Upper lobe of left lung (tissue), 6 donors: ENCODE measurements at regions not wholly inside any gene's neighbourhood (a gene's known extent, or its start where the extent isn't known, plus 50 kb on each side); places are given as distances from the start of the nearest gene placed in this dataset.

Experiments
- ATAC-seq, 2 donors: fragments of 200-7000 bp; cut with Tn5 transposase; one replicate each; pipeline ENCODE4 v1.9.1; 2022; ENCODE audit warnings: mild to moderate bottlenecking in 2 of 2, moderate library complexity in 2 of 2; ENCODE audit not compliant: low FRiP score in 2 of 2
- DNase-seq, 2 donors: peaks; one replicate each; pipeline ENCODE4 v3.0.0-alpha.2; 2019 to 2020
- H3K27ac ChIP-seq, 4 donors: fragments of 200-600 bp; sonication (generic); one replicate each; pipeline ENCODE4 v1.5.1; 2016 to 2019
- H3K27me3 ChIP-seq, 4 donors: fragments of 200-600 bp; sonication (generic); one replicate each; pipeline ENCODE4 v1.5.1; 2017 to 2019
- H3K36me3 ChIP-seq, 4 donors: fragments of 200-600 bp; sonication (generic); one replicate each; pipeline ENCODE4 v1.5.1; 2016 to 2019
- H3K4me1 ChIP-seq, 4 donors: fragments of 200-600 bp; sonication (generic); one replicate each; pipeline ENCODE4 v1.5.1; 2018 to 2019
- H3K4me3 ChIP-seq, 4 donors: fragments of 200-600 bp; sonication (generic); one replicate each; pipeline ENCODE4 v1.5.1; 2017 to 2019; ENCODE audit warnings: mild to moderate bottlenecking in 2 of 4, moderate library complexity in 1 of 4
- H3K9me3 ChIP-seq, 4 donors: fragments of 200-600 bp; sonication (generic); one replicate each; pipeline ENCODE4 v1.5.1; 2018 to 2019
- CTCF ChIP-seq, 6 experiments: fragments of 450-650 bp in 4 of 6; fragments of 200-600 bp in 2 of 6; sonication (generic) in 2 of 6; IDR thresholded peaks; one replicate each; pipeline ENCODE4 v1.5.1; 2016 to 2019; ENCODE audit warnings: antibody characterized with exemption in 6 of 6
- EP300 ChIP-seq, 4 donors: sonication (generic); formaldehyde crosslinking; IDR thresholded peaks; one replicate each; pipeline ENCODE4 v1.5.1; 2017; ENCODE audit warnings: antibody characterized with exemption in 4 of 4, control low read depth in 2 of 4
- POLR2A ChIP-seq, 4 donors: fragments of 450-650 bp; IDR thresholded peaks; one replicate each; pipeline ENCODE4 v1.5.1; 2016 to 2017; ENCODE audit warnings: antibody characterized with exemption in 4 of 4, mild to moderate bottlenecking in 2 of 4
- POLR2AphosphoS5 ChIP-seq, 2 donors: sonication (generic); formaldehyde crosslinking; IDR thresholded peaks; one replicate each; pipeline ENCODE4 v1.5.1; 2017; ENCODE audit warnings: antibody characterized with exemption in 2 of 2
- WGBS, 2 donors: methylation state at CpG; one replicate each; pipeline ENCODE4 v1.1.5; 2017 to 2018; 5-methylcytosine and 5-hydroxymethylcytosine counted together
- donor health status: DM: no; HTN: no; CAD: no; lungs with moderate emphysema.
- donor health status: DM: no; HTN: yes; CAD: no; lungs with severe emphysema.

GRCh38 chr7:133132906-133133305 lies 51.0 kb upstream of the CHCHD3 start:
- H3K27me3 ChIP-seq = no peaks in the 10 kb centered on the region
- no peaks in the 10 kb centered on the region for H3K9me3 ChIP-seq
- H3K27ac ChIP-seq = no peak overlapping the region
- TF ChIP-seq CTCF (IDR thresholded peaks at IDR 0.05) (no peak), POLR2A (IDR thresholded peaks at IDR 0.05) (no peak), EP300 (IDR thresholded peaks at IDR 0.05) (no peak), POLR2AphosphoS5 (IDR thresholded peaks at IDR 0.05) (no peak)
- ATAC-seq (no peak), DNase-seq (no peak)
- no peak overlapping the region for H3K4me3 ChIP-seq
- no peaks in the 10 kb centered on the region for H3K36me3 ChIP-seq
- WGBS, 2 donors = 74 to 82% methylated on average over 4 of the region's 4 CpGs
- no peaks in the 10 kb centered on the region for H3K4me1 ChIP-seq

GRCh38 chr7:133134810-133135209 lies 52.9 kb upstream of the CHCHD3 start:
- DNase-seq = no peak
- Histone ChIP-seq H3K9me3 (no peaks in the 10 kb centered on the region), H3K4me1 (no peaks in the 10 kb centered on the region), H3K27ac (no peak overlapping the region), H3K36me3 (no peaks in the 10 kb centered on the region), H3K4me3 (no peak overlapping the region), H3K27me3 (no peaks in the 10 kb centered on the region)
- ATAC-seq = no peak
- no peak for TF ChIP-seq POLR2AphosphoS5 (IDR thresholded peaks at IDR 0.05)
- TF ChIP-seq EP300 (IDR thresholded peaks at IDR 0.05) = no peak
- TF ChIP-seq POLR2A (IDR thresholded peaks at IDR 0.05) = no peak
- TF ChIP-seq CTCF (IDR thresholded peaks at IDR 0.05) = no peak

GRCh38 chr7:133135451-133135850 lies 53.6 kb upstream of the CHCHD3 start:
- no peak for DNase-seq
- Histone ChIP-seq H3K4me1 (no peaks in the 10 kb centered on the region), H3K4me3 (no peak overlapping the region), H3K9me3 (no peaks in the 10 kb centered on the region), H3K36me3 (no peaks in the 10 kb centered on the region), H3K27me3 (no peaks in the 10 kb centered on the region), H3K27ac (no peak overlapping the region)
- TF ChIP-seq CTCF (IDR thresholded peaks at IDR 0.05) = no peak
- no peak for TF ChIP-seq EP300 (IDR thresholded peaks at IDR 0.05)
- TF ChIP-seq POLR2A (IDR thresholded peaks at IDR 0.05) = no peak
- TF ChIP-seq POLR2AphosphoS5 (IDR thresholded peaks at IDR 0.05) = no peak
- ATAC-seq = no peak
- 58 to 60% methylated on average over 1 of the region's 1 CpG for WGBS, 2 donors

GRCh38 chr7:133139350-133139749 lies 57.5 kb upstream of the CHCHD3 start:
- TF ChIP-seq POLR2AphosphoS5 (IDR thresholded peaks at IDR 0.05) = no peak
- TF ChIP-seq EP300 (IDR thresholded peaks at IDR 0.05) = no peak
- TF ChIP-seq CTCF (IDR thresholded peaks at IDR 0.05) = peak in 1 of 6 experiments; percentile 17
- TF ChIP-seq POLR2A (IDR thresholded peaks at IDR 0.05) = no peak
- no peaks in the 10 kb centered on the region for H3K36me3 ChIP-seq
- no peaks in the 10 kb centered on the region for H3K4me1 ChIP-seq
- no peaks in the 10 kb centered on the region for H3K27me3 ChIP-seq
- no peak overlapping the region for H3K27ac ChIP-seq
- no peak overlapping the region for H3K4me3 ChIP-seq
- WGBS, 2 donors = 42 to 57% methylated on average over 4 of the region's 4 CpGs
- ATAC-seq (no peak), DNase-seq (no peak)
- H3K9me3 ChIP-seq = no peaks in the 10 kb centered on the region

- Histone ChIP-seq H3K9me3 (no peaks in the 10 kb centered on the region), H3K27me3 (no peaks in the 10 kb centered on the region), H3K27ac (no peak overlapping the region), H3K4me1 (no peaks in the 10 kb centered on the region), H3K4me3 (no peak overlapping the region), H3K36me3 (no peaks in the 10 kb centered on the region)
- DNase-seq = no peak
- no peak for ATAC-seq
- TF ChIP-seq POLR2AphosphoS5 (IDR thresholded peaks at IDR 0.05) (no peak), EP300 (IDR thresholded peaks at IDR 0.05) (no peak), POLR2A (IDR thresholded peaks at IDR 0.05) (no peak), CTCF (IDR thresholded peaks at IDR 0.05) (no peak)
- 37% methylated on average over 4 of the region's 4 CpGs for WGBS, 2 donors
Observed at GRCh38 chr7:133139801-133140200, 57.9 kb upstream of the CHCHD3 start.
